ENCODE measurements at regions not wholly inside any gene's neighbourhood (a gene's known extent, or its start where the extent isn't known, plus 50 kb on each side); places are given as distances from the start of the nearest gene placed in this dataset.

GRCh38 chr11:97110376-97110775, 720.6 kb downstream of the JRKL start:
- no peak overlapping the region for H3K4me3 ChIP-seq (ENCODE audit: control insufficient read depth, low read depth, low read length)
- TF ChIP-seq CTCF (IDR thresholded peaks at IDR 0.05; ENCODE audit: control insufficient read depth, insufficient read depth, low read depth, low read length, missing control alignments) = no peak
- DNase-seq (ENCODE audit: low read depth) = no peak

- no peak for DNase-seq (ENCODE audit: low read depth)
- no peak for TF ChIP-seq CTCF (IDR thresholded peaks at IDR 0.05; ENCODE audit: control insufficient read depth, insufficient read depth, low read depth, low read length, missing control alignments)
- H3K4me3 ChIP-seq (ENCODE audit: control insufficient read depth, low read depth, low read length) = no peak overlapping the region
These were observed 721.7 kb downstream of the JRKL start for GRCh38 chr11:97111559-97111958.

GRCh38 chr11:97118614-97119200, 728.9 kb downstream of the JRKL start:
- no peak for DNase-seq (ENCODE audit: low read depth)
- H3K4me3 ChIP-seq (ENCODE audit: control insufficient read depth, low read depth, low read length) = no peak overlapping the region
- TF ChIP-seq CTCF (IDR thresholded peaks at IDR 0.05; ENCODE audit: control insufficient read depth, insufficient read depth, low read depth, low read length, missing control alignments) = no peak

GRCh38 chr11:97123237-97123636, 733.4 kb downstream of the JRKL start:
- no peak for DNase-seq (ENCODE audit: low read depth)
- TF ChIP-seq CTCF (IDR thresholded peaks at IDR 0.05; ENCODE audit: control insufficient read depth, insufficient read depth, low read depth, low read length, missing control alignments) = no peak
- H3K4me3 ChIP-seq (ENCODE audit: control insufficient read depth, low read depth, low read length) = no peak overlapping the region

- TF ChIP-seq CTCF (IDR thresholded peaks at IDR 0.05; ENCODE audit: control insufficient read depth, insufficient read depth, low read depth, low read length, missing control alignments) = no peak
- no peak overlapping the region for H3K4me3 ChIP-seq (ENCODE audit: control insufficient read depth, low read depth, low read length)
- no peak for DNase-seq (ENCODE audit: low read depth)
These were observed 746.3 kb downstream of the JRKL start for GRCh38 chr11:97136067-97136466.

- H3K4me3 ChIP-seq (ENCODE audit: control insufficient read depth, low read depth, low read length) = no peak overlapping the region
- no peak for TF ChIP-seq CTCF (IDR thresholded peaks at IDR 0.05; ENCODE audit: control insufficient read depth, insufficient read depth, low read depth, low read length, missing control alignments)
- no peak for DNase-seq (ENCODE audit: low read depth)
These were observed 751.2 kb downstream of the JRKL start for GRCh38 chr11:97140885-97141494.
